Heart right ventricle (tissue), 16 donors: ENCODE measurements at regions not wholly inside any gene's neighbourhood (a gene's known extent, or its start where the extent isn't known, plus 50 kb on each side); places are given as distances from the start of the nearest gene placed in this dataset.
"Not testable (repeated sequence)": the region's sequence is repeated elsewhere in the genome, so short reads cannot be mapped to it uniquely, and the experiment has no call there.

Experiments used
- ATAC-seq, 8 donors: fragments of 200-7000 bp; cut with Tn5 transposase; one replicate each; pipeline ENCODE4 v1.9.1; 2020; ENCODE audit warnings: mild to moderate bottlenecking in 8 of 8, moderate library complexity in 8 of 8, moderate number of reproducible peaks in 1 of 8
- DNase-seq, 2 donors: peaks; one replicate each; pipeline ENCODE4 v3.0.0-alpha.2; 2020
- H3K27ac ChIP-seq, 10 donors: fragments of 200-600 bp; sonication (generic) in 2 of 10; one replicate each; pipeline versions ENCODE4 v1.5.0 to v1.8.0; 2020 to 2022; ENCODE audit warnings: mild to moderate bottlenecking in 3 of 10
- H3K27me3 ChIP-seq, 7 donors: fragments of 200-600 bp; one replicate each; pipeline ENCODE4 v1.8.0; 2021 to 2022; ENCODE audit warnings: mild to moderate bottlenecking in 2 of 7
- H3K36me3 ChIP-seq, 9 donors: fragments of 200-600 bp; sonication (generic) in 1 of 9; one replicate each; pipeline versions ENCODE4 v1.5.0 to v1.8.0; 2020 to 2022; ENCODE audit warnings: mild to moderate bottlenecking in 2 of 9
- H3K4me1 ChIP-seq, 9 donors: fragments of 200-600 bp; sonication (generic) in 1 of 9; one replicate each; pipeline versions ENCODE4 v1.5.0 to v1.8.0; 2020 to 2022; ENCODE audit warnings: mild to moderate bottlenecking in 4 of 9
- H3K4me3 ChIP-seq, 10 donors: fragments of 200-600 bp; sonication (generic) in 2 of 10; one replicate each; pipeline versions ENCODE4 v1.5.0 to v1.8.0; 2020 to 2022; ENCODE audit warnings: mild to moderate bottlenecking in 7 of 10, moderate library complexity in 2 of 10
- H3K9me3 ChIP-seq, 11 donors: fragments of 200-600 bp in 10 of 11; sonication (generic) in 2 of 11; one replicate each; pipeline versions ENCODE4 v1.5.0 to v1.8.0; 2013 to 2022; ENCODE audit warnings: mild to moderate bottlenecking in 2 of 11, control low read depth in 1 of 11, moderate library complexity in 1 of 11
- WGBS, 2 donors: extraction: QIAGEN DNeasy Blood & Tissue Kit; methylation state at CpG; one replicate each; pipeline ENCODE4 v1.1.7; 2013; ENCODE audit warnings: inconsistent platforms in 1 of 2; 5-methylcytosine and 5-hydroxymethylcytosine counted together
- intact Hi-C, 10 donors: fragments of 100-400 bp; cut with DNase I; formaldehyde crosslinking; loops; one replicate each; pipeline versions ENCODE4 v1.11.1 to v1.14.2; 2022
- TF ChIP-seq, protein P1 (sequence below), 9 donors: fragments of 200-600 bp; sonication (generic) in 2 of 9; IDR thresholded peaks; one replicate each; pipeline versions ENCODE4 v1.5.0 to v1.8.0; 2021 to 2022; ENCODE audit warnings: antibody characterized with exemption in 9 of 9, mild to moderate bottlenecking in 5 of 9, moderate library complexity in 1 of 9
- donor health status: Arrhythmogenic right ventricular cardiomyopathy.
- donor health status: ischemic (EF 13 %, LVEDD 7.1; RV severe dilation, severe dysfunction).
- donor health status: healthy with polysubstance abuse.
- donor health status: DM: no; HTN: yes; CAD: no.
- donor health status: DM: no; HTN: no; CAD: no.
- donor health status: ischemic (EF 25% LVEDD 6.9; RV normal size, moderate dysfunction).
- donor health status: ischemic (EF 25% LVEDD 5.7; RV mildly dilated, moderate dysfunction).
- donor health status: healthy.
- donor health status: DM: yes; HTN: yes; CAD: no.
- donor health status: Ischemic cardiomyopathy.
- donor health status: ischemic (EF 35%, LVEDD 5.7; RV mildly dilated, moderate dysfunction).
- donor health status: nonischemic (EF 11% LVEDD 7.7; RV severe dilation, severe dysfunction).
- donor health status: DM: yes; HTN: yes; CAD: no.
- donor health status: PGD.
- donor health status: ischemic (EF 29% LVEDD 5.4; RV normal size, mild dysfunction).
- donor health status: nonischemic (EF 23%, LVEDD 6.1; RV moderate dilation, normal function).

DNA sequence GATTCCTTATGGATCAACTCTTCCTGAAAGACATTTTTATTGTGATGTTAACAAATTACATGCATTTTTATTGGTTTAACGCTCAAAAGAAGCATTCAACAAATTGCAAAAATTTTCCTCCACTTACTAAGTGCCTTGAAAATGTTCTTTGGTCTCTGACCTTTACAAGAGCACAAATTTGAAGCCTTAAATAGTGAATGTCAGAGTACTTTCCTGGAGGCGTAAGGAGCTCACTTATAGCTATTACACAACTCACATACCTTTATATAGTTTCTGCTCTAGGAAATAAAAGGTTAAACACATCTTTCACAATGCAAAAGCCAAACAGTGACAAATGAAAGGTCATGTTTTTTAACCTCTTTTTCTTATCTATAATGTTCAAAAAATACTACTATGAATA lies 405.7 kb upstream of the ZNF804A start:
- ATAC-seq (no peak), DNase-seq (no peak)
- H3K4me1 ChIP-seq: no peaks in the 10 kb centered on the region
- intact Hi-C loops: no loop called here
- no peak overlapping the region for H3K4me3 ChIP-seq
- WGBS, 2 donors: 79 to 88% methylated on average over 2 of the region's 2 CpGs
- H3K9me3 ChIP-seq: peaks cover 0 to 4% (median 0%) of the 10 kb centered on the region in 11 donors
- no peaks in the 10 kb centered on the region for H3K27me3 ChIP-seq
- TF ChIP-seq, protein P1, sequence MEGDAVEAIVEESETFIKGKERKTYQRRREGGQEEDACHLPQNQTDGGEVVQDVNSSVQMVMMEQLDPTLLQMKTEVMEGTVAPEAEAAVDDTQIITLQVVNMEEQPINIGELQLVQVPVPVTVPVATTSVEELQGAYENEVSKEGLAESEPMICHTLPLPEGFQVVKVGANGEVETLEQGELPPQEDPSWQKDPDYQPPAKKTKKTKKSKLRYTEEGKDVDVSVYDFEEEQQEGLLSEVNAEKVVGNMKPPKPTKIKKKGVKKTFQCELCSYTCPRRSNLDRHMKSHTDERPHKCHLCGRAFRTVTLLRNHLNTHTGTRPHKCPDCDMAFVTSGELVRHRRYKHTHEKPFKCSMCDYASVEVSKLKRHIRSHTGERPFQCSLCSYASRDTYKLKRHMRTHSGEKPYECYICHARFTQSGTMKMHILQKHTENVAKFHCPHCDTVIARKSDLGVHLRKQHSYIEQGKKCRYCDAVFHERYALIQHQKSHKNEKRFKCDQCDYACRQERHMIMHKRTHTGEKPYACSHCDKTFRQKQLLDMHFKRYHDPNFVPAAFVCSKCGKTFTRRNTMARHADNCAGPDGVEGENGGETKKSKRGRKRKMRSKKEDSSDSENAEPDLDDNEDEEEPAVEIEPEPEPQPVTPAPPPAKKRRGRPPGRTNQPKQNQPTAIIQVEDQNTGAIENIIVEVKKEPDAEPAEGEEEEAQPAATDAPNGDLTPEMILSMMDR (IDR thresholded peaks at IDR 0.05): no peak
- H3K27ac ChIP-seq: no peak overlapping the region
- no peaks in the 10 kb centered on the region for H3K36me3 ChIP-seq

DNA sequence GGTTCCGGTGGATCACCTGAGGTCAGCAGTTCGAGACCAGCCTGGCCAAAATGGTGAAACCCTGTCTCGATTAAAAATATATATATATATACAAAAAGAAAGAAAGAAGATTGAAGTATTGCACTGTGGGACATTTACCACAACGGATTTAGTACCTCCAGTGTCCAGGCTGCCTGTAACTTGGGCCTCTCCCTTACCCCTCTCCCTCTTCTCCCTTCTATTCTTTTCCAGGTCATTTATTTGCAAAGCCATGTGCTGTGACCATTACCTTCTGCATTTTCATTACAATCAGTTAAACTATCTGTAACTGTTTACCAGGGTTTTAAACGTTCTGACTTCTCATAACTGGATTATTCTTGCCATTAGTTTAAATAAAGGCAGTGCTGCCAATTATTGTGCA lies 400.9 kb upstream of the ZNF804A start:
- TF ChIP-seq, protein P1 (IDR thresholded peaks at IDR 0.05): no peak
- Histone ChIP-seq H3K4me1 (no peaks in the 10 kb centered on the region), H3K4me3 (no peak overlapping the region), H3K36me3 (no peaks in the 10 kb centered on the region), H3K27ac (no peak overlapping the region), H3K9me3 (no peaks in the 10 kb centered on the region), H3K27me3 (no peaks in the 10 kb centered on the region)
- 69 to 71% methylated on average over 5 of the region's 5 CpGs for WGBS, 2 donors
- no peak for DNase-seq
- intact Hi-C loops: no loop called here
- no peak for ATAC-seq

DNA sequence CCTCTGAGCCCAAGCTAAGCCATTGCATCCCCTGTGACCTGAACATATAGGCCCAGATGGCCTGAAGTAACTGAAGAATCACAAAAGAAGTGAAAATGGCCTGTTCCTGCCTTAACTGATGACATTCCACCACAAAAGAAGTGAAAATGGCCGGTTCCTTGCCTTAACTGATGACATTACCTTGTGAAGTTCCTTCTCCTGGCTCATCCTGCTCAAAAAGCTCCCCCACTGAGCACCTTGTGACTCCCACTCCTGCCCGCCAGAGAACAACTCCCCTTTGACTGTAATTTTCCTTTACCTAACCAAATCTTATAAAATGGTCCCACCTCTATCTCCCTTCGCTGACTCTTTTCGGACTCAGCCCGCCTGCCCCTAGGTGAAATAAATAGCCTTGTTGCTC lies 399.5 kb upstream of the ZNF804A start:
- H3K4me1 ChIP-seq, intact Hi-C loops, H3K36me3 ChIP-seq, DNase-seq, H3K27me3 ChIP-seq, ATAC-seq, H3K4me3 ChIP-seq, H3K27ac ChIP-seq, H3K9me3 ChIP-seq: not testable (repeated sequence)
- 81 to 83% methylated on average over 5 of the region's 5 CpGs for WGBS, 2 donors

GRCh38 chr2:184199274-184199673 lies 399.1 kb upstream of the ZNF804A start:
- DNase-seq (no peak), ATAC-seq (no peak)
- Histone ChIP-seq H3K27ac (no peak overlapping the region), H3K4me1 (no peaks in the 10 kb centered on the region), H3K36me3 (no peaks in the 10 kb centered on the region), H3K4me3 (no peak overlapping the region), H3K9me3 (peaks cover 0 to 10% (median 0%) of the 10 kb centered on the region in 11 donors), H3K27me3 (no peaks in the 10 kb centered on the region)
- intact Hi-C loops: no loop called here
- WGBS, 2 donors: 86 to 87% methylated on average over 4 of the region's 4 CpGs
- TF ChIP-seq, protein P1 (IDR thresholded peaks at IDR 0.05): no peak

GRCh38 chr2:184201246-184201645 lies 397.1 kb upstream of the ZNF804A start:
- Histone ChIP-seq H3K4me1 (no peaks in the 10 kb centered on the region), H3K27me3 (no peaks in the 10 kb centered on the region), H3K4me3 (no peak overlapping the region), H3K36me3 (no peaks in the 10 kb centered on the region), H3K9me3 (peaks cover 0 to 11% (median 0%) of the 10 kb centered on the region in 11 donors), H3K27ac (no peak overlapping the region)
- ATAC-seq: no peak
- TF ChIP-seq, protein P1 (IDR thresholded peaks at IDR 0.05): no peak
- intact Hi-C loops: no loop called here
- DNase-seq: no peak
- WGBS, 2 donors: 88 to 99% methylated on average over 2 of the region's 2 CpGs
